Activated CD8-positive, alpha-beta memory T cell treated with anti-CD3 and anti-CD28 coated beads for 1 hour (primary cell): ENCODE measurements at regions not wholly inside any gene's neighbourhood (a gene's known extent, or its start where the extent isn't known, plus 50 kb on each side); places are given as distances from the start of the nearest gene placed in this dataset.

Source experiments
- DNase-seq, 2 donors: peaks; one replicate each; pipeline ENCODE4 v3.0.0-alpha.2; 2020; ENCODE audit warnings: low read depth in 1 of 2; ENCODE audit errors: extremely low read depth in 1 of 2

DNA sequence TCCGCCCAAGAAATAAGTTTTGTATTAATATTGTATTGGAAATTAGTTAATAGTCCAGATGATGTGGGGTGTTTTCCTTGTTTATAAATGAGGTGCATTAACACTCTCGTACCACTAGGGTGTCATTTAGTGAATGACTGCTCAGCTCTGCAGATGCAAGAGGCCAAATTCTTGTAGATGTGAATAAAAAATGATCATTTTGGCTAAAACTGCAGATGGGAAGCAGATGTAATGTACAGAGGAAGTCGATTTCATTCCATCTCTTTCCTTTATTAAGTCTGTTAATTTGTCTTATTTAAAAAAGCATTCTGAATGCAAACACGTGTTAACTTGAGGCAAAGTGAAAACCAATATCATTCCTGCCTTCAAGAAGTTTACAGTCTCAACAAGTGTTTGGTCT lies 108.1 kb downstream of the DHX15 start:
- DNase-seq, result no peak

DNA sequence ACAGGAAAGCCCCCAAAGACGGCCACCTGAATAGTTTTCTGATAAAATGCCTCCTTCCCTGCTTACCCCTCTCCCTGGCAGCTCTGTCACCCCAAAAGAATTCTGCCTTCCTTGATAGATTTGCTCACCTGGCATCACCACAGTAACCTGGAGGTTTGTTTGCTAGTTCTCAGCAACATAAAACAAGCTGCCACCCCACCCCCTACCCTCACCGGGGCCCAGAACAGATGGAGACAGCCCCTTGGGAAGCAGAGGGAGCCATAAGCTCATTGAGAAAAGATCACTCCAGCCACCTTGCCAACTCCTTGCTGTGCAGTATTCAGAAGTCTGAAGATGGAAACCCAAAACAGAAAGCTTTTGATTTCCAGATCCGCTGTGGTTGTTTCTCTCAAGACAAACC lies 108.6 kb downstream of the DHX15 start:
- DNase-seq, result no peak

DNA sequence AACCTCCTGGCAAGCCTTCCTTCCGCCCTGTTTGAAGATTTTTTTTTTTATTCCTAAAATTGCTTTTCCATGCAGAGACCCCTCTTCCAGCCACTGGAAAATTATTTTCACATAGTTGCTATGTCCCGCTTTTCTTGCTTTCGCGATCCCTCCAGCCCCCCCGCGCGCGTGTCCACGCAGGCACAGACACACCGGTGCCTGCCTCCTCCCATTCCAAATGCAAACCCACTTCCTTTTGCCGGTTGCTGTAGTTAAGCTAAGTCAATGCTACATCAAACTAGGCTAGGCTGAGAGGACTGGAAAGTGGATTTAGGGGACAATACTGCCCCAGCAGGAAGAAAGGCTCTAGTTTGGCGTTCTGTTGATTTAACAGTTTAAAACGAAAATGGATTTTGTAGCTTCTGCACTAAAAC lies 111.0 kb downstream of the DHX15 start:
- DNase-seq, result no peak

DNA sequence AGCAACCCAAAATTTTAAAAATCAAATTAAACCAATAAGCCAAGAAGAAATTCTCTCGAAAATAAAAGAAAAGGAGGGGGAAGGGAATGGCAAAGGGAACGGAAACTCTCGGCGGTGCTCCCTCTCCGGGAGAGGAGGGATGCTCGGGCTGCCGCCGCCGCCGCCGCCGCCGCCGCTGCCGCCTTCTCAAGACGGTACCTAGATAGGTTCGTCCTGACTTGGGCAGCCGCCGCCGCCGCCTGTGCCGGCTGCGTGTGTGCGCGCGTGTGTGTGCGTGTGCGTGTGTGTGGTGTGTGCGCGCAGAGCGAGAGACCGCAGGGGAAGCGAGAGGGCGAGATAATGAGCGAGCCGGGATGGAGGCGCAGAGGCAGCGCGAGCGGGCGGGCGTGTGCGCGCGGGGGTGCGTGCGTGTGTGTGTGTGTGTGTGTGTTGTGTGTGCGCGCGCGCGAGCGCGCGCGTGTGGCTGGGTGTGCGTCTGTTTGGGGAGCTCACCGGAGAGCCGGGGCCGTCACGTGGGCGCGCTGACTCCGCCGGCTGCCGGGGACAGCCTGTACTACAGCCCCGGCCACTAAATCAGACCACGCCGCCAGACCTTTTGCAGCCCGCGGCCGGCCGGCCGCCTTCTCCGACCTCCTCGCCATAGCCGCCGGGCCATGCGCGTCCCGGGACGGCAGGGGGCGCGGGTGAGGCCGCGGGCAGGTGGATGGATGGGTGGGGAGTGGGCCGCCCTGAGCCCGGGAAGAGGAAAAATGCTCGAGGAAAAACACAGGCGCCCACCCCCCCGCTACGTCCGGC lies 111.6 kb downstream of the DHX15 start:
- peak in 1 of 2 donors; percentile 17 for DNase-seq

DNA sequence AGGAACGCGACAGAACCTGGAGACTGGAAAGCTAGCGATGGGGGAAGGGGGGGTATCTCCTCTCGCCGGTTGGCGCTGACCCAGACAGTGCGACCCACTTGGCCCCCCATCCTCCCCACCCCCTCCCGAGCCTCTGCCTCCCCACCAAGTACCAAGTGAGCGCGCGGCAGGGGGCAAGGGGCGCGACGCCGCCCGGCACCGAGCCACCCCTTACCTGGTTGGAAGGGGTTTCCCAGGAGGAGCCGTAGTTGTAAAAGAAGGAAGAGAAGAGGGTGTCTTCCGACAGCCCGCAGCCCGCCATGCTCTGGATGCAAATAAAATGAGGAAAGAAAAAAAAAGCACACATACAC lies 112.2 kb downstream of the DHX15 start:
- DNase-seq, result no peak

DNA sequence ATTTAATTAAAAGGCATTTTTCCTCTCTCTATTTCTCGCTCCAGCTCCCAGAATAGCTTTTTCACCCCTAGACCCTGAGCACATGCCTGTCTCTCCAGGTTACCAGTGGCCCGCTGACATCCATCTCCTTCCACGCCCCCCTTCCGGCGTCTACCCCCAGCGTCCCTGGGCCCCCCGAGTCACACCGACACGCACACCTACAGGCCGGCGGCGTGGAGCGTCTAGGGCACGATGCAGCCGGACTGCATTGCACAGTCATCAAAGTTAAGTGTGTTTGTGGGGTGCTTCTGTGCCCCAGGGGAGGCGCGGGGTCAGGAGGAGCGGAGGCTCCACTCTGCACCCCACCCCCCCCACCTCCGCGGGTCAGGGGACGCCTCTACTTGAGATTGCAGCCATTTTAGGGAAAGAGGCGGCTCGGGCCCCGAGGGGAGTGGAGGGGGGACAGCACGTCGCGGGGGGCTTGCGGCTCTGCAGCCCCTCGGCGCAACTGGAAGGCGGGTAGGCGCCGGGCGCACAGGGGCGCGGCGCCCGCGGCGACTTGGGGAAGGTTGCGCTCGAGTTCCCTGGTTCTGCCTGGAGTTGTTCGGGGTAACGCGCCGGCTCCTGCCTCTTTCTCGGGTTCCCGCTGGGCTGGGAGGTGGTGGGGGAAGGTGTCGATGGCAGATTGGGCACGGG lies 112.7 kb downstream of the DHX15 start:
- no peak for DNase-seq

DNA sequence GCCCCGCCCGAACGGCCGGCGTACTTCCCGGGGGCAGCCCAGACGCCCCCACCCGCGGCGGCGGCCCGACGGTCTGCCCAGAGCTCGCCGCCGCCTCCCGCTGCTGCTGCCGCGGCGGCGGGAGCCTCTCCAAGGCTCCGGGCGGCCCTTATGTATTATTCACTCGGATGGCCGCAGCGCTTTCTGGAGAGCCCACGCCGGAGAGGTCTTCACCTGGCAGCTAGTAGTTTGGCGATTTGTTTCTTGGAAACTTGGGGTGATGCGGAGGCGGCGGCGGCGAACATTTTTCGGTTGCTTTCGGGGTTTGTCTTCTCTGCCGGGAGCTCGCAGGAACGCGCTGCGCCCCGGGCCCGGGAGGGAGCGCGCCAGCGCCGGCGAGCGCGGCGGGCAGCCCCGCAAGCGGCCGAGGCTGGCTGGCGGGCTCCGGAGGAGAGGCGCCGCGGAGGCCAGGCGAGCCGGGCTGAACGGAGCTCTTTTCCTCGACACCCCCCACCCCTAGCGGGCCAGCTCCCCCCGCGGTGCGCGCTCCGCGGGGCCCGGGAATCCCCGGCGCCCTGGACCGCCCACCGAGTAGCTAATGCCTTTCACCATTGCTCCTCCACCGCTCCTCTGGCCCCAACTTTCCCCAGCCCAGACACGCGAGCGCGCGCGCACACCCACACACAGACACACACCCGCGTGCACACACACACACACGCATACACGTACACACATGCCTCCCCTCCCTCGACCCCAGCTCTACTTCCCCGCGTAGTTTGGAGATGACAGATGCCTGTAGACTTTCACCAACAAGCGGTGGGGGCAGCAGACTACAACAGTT lies 113.5 kb downstream of the DHX15 start:
- DNase-seq, result no peak

DNA sequence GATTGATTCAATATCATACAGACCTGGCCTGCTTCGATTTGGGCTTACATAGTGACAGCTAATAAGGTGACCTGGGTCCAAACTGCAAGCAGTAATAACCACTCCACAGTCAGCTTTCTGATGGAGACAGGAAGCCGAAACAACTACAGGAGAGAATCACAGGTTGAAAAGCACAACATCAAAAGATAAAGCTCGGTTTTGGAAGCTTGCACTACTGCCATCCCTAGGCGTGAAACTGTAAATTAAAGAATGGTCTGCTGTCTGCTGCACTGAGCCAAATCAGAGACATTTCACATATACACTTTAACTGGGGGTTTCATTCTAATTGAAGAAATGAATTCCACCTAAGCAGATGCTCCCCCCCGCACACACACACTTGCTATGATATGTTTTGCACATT lies 116.3 kb downstream of the DHX15 start:
- DNase-seq, result no peak

DNA sequence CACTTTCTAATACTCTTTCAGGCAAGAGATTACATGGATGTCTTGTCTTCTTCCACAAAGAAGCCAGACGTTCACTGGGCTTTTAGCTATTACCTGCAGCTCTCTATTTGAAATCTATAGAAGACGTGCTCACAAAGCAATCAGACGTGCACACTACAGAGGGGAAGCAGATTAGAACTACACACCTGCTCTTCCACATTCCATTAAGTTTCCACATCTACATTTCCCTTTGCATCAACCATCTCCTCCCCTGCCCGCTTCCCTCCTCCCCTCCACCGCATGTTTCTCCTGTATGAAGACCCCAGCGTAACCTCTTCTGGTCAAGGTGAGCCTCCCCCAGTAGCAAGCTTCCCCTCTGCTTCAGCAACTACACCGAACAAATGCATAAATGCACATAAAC lies 119.8 kb downstream of the DHX15 start:
- no peak for DNase-seq

DNA sequence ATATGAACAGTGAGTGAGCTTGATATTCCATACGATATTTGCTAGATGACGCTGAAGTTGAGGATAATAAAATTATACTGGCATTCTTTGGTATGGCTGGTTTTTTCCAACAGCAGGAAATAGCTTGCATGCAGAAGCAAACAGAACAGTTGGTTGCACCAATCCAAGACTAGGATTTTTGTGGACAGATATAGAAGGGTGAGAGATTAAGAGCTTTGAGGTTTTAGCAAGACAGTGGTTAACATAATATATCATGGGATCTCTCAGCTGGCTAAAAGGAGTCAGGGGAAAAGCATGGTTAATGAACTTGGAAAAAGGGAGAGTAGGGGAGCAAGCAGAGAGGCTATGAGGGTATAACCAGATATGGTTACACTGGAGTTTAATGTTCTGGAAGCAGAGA lies 127.9 kb downstream of the DHX15 start:
- DNase-seq, result no peak

DNA sequence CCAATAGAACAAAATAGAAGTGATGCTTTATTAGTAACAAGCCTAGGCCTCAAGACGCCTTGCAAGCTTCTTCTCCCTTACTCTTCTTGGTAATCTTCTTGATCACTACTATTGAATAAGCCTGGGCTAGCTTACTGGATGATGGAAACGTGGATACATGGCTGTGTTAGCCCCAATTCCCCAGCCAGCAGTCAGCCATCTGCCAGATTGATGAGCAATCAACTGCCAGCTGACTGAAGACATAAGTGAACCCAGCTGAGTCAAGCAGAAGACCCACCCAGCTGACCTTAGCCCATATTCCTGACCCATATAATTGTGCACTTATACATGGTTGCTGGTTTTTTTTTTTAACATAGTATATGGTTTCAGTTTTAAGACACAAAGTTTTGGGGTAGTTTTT lies 130.4 kb downstream of the DHX15 start:
- DNase-seq, result no peak

DNA sequence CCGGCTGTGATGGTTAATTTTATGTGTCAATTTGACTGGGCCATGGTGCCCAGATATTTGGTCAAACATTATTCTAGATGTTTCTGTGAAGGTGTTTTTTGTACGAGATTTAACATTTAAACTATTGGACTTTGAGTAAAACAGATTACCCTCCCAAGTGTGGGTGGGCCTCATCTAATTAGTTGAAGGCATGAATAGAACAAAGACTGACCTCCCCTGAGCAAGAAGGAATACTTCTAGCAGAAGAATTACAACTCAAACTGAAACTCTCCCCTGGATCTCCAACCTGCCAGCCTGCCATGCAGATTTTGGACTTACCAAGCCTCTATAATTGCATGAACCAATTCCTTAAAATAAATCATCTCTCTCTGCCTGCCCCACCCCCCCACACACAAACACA lies 132.5 kb downstream of the DHX15 start:
- DNase-seq, result no peak

DNA sequence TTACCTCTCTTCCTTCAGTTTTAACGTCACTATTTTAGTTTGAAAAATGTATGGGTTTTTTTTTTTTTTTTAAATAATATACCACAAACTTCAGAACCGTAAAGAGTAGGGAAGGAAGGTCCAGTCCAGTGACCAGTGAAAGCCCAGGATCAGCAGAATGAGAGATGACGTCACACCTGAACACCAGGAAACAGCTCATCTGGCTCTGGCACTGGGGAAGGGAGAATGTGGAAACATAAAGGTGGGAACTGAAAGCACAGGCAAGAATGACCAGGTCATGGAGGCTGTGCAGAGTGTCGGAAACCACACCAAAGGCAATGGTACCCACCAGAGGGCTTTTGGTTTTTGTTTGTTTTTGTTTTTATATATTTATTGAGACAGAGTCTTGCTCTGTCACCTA lies 141.2 kb downstream of the DHX15 start:
- DNase-seq, result no peak

DNA sequence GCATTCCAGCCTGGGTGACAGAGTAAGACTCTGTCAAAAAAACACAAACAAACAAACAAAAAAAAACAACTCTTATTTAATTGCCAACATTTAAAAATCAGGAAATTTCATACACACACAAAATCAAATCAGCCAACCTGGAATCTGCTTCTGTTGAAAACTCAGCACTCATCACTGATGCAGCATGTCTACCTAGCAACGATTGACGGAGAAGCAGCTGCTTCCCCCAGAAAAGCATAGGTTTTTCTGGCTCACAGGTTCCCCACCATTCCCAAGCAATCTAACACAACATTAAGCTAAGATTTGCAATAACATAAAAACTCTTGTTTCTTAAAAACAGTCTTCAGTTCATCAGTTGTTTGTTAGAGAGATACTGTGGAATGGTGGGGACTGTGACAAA lies 143.6 kb downstream of the DHX15 start:
- DNase-seq, result no peak

DNA sequence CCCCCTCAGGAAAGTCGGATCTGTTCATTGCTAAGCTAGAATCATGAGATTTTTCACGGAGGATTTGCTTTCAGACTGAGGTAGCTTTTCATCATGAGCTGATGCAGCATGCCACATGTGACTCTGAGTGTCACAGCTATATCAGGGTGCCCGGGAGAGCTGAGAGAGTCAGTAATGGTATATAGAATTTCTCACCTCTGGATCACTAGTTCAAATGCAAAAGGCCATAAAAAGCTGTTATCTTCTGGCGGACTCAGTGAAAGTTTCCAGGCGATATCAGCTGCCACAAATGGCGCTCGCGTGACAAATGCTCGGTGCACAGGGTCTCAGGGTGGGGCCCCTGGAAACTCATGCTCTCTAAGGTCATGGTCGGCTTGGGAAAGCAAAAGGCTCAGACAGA lies 150.1 kb downstream of the DHX15 start:
- no peak for DNase-seq

DNA sequence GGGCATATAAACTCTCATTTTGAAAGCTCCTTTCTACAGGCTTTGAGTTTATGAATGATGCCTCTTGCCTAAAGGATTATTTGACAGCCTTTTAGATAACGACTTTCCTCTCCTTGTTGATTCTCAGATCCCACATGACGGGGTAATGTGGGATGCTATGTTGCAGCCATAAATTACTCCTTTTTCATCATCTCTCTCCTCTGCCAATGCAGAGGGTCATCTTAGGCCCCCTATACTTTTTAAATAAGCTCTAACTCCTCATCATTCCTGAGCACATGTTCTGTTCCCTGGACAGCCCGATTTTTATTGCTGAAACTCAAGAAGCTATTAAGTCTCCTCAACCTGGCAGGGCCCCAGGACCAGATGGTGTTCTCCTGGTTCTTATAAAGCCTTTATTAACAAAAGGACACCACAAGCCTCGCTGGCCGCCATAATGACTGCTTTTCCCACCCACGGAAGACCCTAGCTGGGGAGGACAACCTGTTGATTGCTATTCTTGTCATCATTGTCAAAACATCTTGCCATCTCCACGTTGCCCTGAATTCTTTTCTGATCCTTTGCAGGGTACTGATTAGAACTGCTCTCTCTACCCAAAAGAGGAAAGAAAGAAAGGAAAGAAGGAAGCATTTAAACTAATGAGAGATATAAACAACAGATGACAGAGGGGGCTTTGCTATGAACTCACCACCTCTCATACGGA lies 150.7 kb downstream of the DHX15 start:
- no peak for DNase-seq

DNA sequence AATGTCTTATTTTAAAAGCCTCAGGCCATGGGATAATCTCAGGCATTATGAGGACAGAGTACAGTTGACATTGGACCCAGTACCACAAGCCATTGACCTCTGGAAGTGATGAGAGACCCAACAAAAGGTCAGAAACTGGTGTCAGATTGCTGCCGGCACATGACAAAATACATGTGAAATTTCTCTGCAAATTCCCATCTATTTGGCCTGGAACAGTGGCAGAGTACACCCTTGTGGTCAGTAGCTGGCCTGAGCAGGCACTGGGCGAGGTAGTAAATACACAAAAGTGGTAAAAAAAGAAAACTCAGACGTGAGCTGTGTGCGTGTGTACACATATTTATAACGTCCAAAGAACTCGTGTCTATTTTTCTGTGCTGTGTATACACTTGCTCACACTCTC lies 155.5 kb downstream of the DHX15 start:
- no peak for DNase-seq

DNA sequence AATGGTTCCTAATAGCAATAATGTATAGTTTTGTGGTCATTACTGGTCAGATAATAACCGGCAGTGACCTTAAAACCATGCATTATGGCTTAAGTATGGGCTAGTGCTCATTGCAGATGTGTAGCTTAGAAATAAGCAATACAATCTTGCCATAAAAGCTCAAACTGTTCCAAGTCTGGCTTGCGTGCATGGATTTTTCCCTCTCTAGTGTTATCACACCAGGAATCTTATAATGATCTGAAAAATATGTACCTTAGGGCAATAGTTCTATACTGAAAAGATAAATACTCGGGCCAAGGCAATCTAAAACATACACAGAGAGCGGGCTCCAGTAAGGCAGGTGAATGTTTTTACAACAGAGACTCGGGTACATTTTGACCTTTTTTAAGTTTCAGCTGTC lies 157.8 kb downstream of the DHX15 start:
- no peak for DNase-seq

DNA sequence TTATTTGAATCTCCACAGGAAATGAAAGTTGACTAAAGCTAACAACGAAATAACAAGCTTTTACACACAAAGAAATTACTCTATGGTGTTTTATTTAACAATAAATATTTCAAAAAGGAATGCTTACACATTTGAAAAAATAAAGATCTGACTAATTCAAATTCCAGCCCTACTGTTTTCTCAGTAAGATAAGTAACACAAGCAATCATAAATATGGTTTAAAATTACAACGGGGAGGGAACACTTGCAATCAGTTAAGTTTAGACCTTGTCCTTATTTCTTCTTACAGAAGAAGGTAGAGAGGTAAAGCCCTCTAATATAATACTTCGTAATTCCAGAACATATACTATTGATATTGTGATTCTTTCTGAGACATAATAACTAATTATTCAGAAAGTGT lies 158.5 kb downstream of the DHX15 start:
- DNase-seq, result no peak

DNA sequence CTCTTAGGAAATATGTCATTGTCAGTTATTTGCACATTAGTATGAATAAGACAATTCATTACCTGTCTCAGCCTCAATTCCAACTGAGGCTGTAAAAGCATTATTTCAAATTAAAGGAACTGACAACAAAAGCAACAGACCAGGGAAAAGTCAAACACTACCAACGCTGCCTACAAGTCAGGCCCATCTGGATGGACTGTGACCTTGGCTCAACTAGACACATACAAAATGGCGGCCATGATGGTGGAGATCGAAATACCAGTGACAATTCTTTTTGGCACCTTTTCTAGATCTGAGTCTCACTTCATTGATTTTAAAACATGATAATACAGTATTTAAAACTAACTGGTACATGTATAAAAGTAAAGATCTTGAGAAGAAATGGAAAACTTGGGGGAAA lies 160.7 kb downstream of the DHX15 start:
- DNase-seq, result no peak

DNA sequence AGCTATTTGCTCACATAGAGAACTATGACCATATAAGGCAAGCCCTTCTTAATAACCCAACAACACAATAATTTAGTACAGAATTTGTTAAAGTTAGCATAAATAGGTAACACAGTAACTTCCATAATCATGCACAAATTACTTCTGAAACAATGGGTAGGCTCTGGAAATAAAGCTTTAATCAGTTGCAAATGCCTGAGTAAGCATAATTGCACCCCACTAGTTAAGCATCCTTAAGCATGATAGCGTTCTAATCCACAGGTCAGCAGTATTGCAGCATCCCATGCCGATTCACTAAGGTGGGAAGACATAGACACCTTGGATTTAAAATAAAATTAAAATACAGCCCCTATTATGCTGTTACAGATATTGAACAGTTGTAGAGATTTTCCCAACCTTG lies 161.7 kb downstream of the DHX15 start:
- DNase-seq, result no peak
